Small intestine (tissue), 7 donors: ENCODE measurements at regions not wholly inside any gene's neighbourhood (a gene's known extent, or its start where the extent isn't known, plus 50 kb on each side); places are given as distances from the start of the nearest gene placed in this dataset.
"Not testable (repeated sequence)": the region's sequence is repeated elsewhere in the genome, so short reads cannot be mapped to it uniquely, and the experiment has no call there.

Experiments
- DNase-seq, 2 donors: peaks; one replicate each; pipeline versions ENCODE4 v3.0.0 to v3.0.0-alpha.2; 2013
- FAIRE-seq: peaks from 2 replicates; lab custom pipeline; 2012; peaks lifted over from hg19 to GRCh38; lab: Jason Lieb, UNC
- H3K27ac ChIP-seq, 3 donors: one replicate each; pipeline ENCODE4 v1.5.1; 2013; ENCODE audit warnings: low read length in 2 of 3, mild to moderate bottlenecking in 2 of 3, control low read depth in 1 of 3, inconsistent platforms in 1 of 3, low read depth in 1 of 3, moderate library complexity in 1 of 3
- H3K27me3 ChIP-seq, 3 donors: one replicate each; pipeline ENCODE4 v1.6.1; 2013; ENCODE audit warnings: low read length in 3 of 3, inconsistent platforms in 1 of 3; ENCODE audit not compliant: control insufficient read depth in 3 of 3, insufficient read depth in 3 of 3
- H3K36me3 ChIP-seq, 3 donors: one replicate each; pipeline ENCODE4 v1.6.1; 2013; ENCODE audit warnings: low read length in 3 of 3, inconsistent platforms in 1 of 3, low read depth in 1 of 3, mild to moderate bottlenecking in 1 of 3, moderate library complexity in 1 of 3; ENCODE audit not compliant: control insufficient read depth in 3 of 3, insufficient read depth in 2 of 3
- H3K4me1 ChIP-seq, 3 donors: one replicate each; pipeline ENCODE4 v1.6.1; 2013; ENCODE audit warnings: low read length in 2 of 3, inconsistent platforms in 1 of 3, low read depth in 1 of 3, mild to moderate bottlenecking in 1 of 3, moderate library complexity in 1 of 3; ENCODE audit not compliant: control insufficient read depth in 3 of 3, insufficient read depth in 2 of 3
- H3K4me3 ChIP-seq, 3 donors: one replicate each; pipeline ENCODE4 v1.5.1; 2013; ENCODE audit warnings: low read length in 3 of 3, control low read depth in 1 of 3, inconsistent platforms in 1 of 3, low read depth in 1 of 3, mild to moderate bottlenecking in 1 of 3, moderate library complexity in 1 of 3
- H3K9me3 ChIP-seq, 2 donors: one replicate each; pipeline ENCODE4 v1.6.1; 2013; ENCODE audit warnings: low read depth in 1 of 2, low read length in 1 of 2; ENCODE audit not compliant: control insufficient read depth in 2 of 2, insufficient read depth in 1 of 2
- WGBS, 3 donors: extraction: QIAGEN DNeasy Blood & Tissue Kit; methylation state at CpG; one replicate each; pipeline ENCODE4 v1.1.7; 2013; 5-methylcytosine and 5-hydroxymethylcytosine counted together
- donor health status: healthy with polysubstance abuse.
- donor health status: control.
- donor health status: control.
- donor health status: Bipolar disorder and iron deficiency.
- donor health status: healthy.

- H3K27me3 ChIP-seq: no peaks in the 10 kb centered on the region
- no peak overlapping the region for H3K27ac ChIP-seq
- 86 to 98% (median 93%) methylated on average over 1 of the region's 1 CpG for whole genome bisulfite sequencing, 3 donors
- H3K9me3 ChIP-seq: no peaks in the 10 kb centered on the region
- peaks cover 0 to 12% (median 0%) of the 10 kb centered on the region in 3 donors for H3K36me3 ChIP-seq
- no peaks in the 10 kb centered on the region for H3K4me1 ChIP-seq
- FAIRE-seq (no peak), DNase-seq (no peak)
- no peak overlapping the region for H3K4me3 ChIP-seq
Measured at GRCh38 chr6:144690133-144690532, 405.0 kb downstream of the UTRN start.

- Histone ChIP-seq H3K27me3 (no peaks in the 10 kb centered on the region), H3K4me3 (no peak overlapping the region), H3K9me3 (no peaks in the 10 kb centered on the region), H3K36me3 (peaks cover 0 to 12% (median 0%) of the 10 kb centered on the region in 3 donors), H3K27ac (no peak overlapping the region), H3K4me1 (no peaks in the 10 kb centered on the region)
- DNase-seq (no peak), FAIRE-seq (no peak)
- WGBS, 3 donors: 79 to 97% (median 91%) methylated on average over 4 of the region's 4 CpGs
Measured at GRCh38 chr6:144690666-144691065, 405.5 kb downstream of the UTRN start.

DNA sequence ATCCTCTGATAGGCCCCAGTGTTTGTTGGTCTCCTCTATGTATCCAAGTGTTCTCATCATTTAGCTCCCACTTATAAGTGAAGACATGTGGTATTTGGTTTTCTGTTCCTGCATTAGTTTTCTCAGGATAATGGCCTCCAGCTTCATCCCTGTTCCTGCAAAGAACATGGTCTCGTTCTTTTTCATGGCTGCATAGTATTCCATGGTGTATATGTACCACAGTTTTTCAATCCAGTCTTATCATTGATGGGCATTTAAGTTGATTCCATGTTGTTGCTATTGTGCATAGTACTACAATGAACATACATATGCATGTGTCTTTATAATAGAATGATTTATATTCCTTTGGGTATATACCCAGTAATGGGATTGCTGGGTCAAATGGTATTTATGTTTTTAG lies 406.9 kb downstream of the UTRN start:
- H3K4me1 ChIP-seq, H3K9me3 ChIP-seq, FAIRE-seq, H3K27ac ChIP-seq, H3K4me3 ChIP-seq, H3K27me3 ChIP-seq, DNase-seq: not testable (repeated sequence)
- 95 to 100% (median 96%) methylated on average over 1 of the region's 1 CpG for WGBS, 3 donors
- H3K36me3 ChIP-seq: peaks cover 0 to 12% (median 0%) of the 10 kb centered on the region in 3 donors

- Histone ChIP-seq H3K9me3 (no peaks in the 10 kb centered on the region), H3K27me3 (no peaks in the 10 kb centered on the region), H3K4me1 (no peaks in the 10 kb centered on the region), H3K36me3 (peaks cover 0 to 5% (median 0%) of the 10 kb centered on the region in 3 donors), H3K27ac (no peak overlapping the region), H3K4me3 (no peak overlapping the region)
- FAIRE-seq (no peak), DNase-seq (no peak)
- WGBS, 3 donors: 52 to 81% (median 70%) methylated on average over 3 of the region's 3 CpGs
Measured at GRCh38 chr6:144695858-144696533, 410.9 kb downstream of the UTRN start.

DNA sequence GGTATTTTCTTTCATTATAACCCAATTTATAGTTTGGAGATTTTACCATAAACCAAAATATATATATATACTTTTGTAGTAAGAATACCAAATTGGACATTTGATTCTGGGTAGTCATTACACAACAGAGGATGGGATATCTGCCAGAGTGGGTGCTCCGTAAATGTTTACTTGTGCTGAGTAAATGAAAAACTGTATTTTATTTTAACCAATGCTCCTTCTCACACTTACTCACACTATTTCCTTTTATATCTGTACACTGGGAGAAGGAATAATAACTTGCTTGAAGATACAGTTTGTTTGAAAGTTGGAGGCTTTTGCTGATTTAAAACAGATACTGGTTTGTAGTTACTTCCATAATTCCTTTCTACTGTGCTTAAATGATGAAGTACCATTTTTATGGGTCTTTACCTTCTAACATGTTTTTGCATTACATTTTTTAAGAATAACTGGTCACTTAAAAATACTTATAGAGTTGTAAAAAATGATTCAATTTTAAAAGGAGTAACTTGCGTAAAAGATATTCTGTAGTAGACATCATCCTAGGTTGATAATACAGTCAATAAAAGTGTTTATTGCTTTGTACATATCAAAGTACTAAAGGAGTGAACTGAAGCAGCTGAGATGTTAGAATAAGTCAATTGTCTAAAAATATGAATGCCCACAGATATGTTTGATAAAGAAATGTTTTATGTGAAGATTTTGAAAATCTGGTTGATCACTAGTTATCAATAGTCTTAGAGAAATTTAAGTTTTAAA lies 411.7 kb downstream of the UTRN start:
- H3K27ac ChIP-seq: no peak overlapping the region
- DNase-seq: peak; percentile 14 to 16
- H3K27me3 ChIP-seq: no peaks in the 10 kb centered on the region
- H3K4me3 ChIP-seq: no peak overlapping the region
- H3K36me3 ChIP-seq: peaks cover 0 to 2% (median 0%) of the 10 kb centered on the region in 3 donors
- no peaks in the 10 kb centered on the region for H3K9me3 ChIP-seq
- 26 to 59% (median 54%) methylated on average over 2 of the region's 2 CpGs for WGBS, 3 donors
- no peaks in the 10 kb centered on the region for H3K4me1 ChIP-seq
- FAIRE-seq: peak; percentile 68

GRCh38 chr6:144697369-144697760 lies 412.2 kb downstream of the UTRN start:
- DNase-seq (no peak), FAIRE-seq (no peak)
- WGBS, 3 donors: 16 to 47% (median 28%) methylated on average over 2 of the region's 2 CpGs
- Histone ChIP-seq H3K9me3 (no peaks in the 10 kb centered on the region), H3K4me1 (no peaks in the 10 kb centered on the region), H3K27me3 (no peaks in the 10 kb centered on the region), H3K36me3 (peaks cover 0 to 2% (median 0%) of the 10 kb centered on the region in 3 donors), H3K4me3 (no peak overlapping the region), H3K27ac (no peak overlapping the region)

DNA sequence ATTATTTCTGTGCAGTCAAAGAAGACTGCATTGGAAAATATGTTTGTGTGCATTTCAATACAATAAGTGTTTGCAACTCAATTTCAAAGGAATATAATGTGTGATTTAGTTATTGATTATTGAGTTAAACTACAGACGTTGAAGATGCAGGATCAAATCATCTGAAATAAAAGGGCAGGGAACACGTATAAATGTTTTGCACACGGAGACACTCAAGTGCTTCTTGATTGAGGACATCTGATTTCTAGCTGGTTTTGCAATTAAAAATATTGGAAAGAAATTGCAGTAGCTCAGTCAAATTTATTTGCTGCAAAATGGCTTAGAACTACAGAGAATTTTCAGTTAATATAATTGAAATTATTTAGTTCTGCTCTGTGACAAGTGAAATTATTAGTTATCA lies 412.7 kb downstream of the UTRN start:
- no peak for FAIRE-seq
- 22 to 57% (median 47%) methylated on average over 3 of the region's 3 CpGs for WGBS, 3 donors
- H3K4me3 ChIP-seq: no peak overlapping the region
- no peaks in the 10 kb centered on the region for H3K27me3 ChIP-seq
- H3K9me3 ChIP-seq: no peaks in the 10 kb centered on the region
- no peaks in the 10 kb centered on the region for H3K4me1 ChIP-seq
- peaks cover 0 to 2% (median 0%) of the 10 kb centered on the region in 3 donors for H3K36me3 ChIP-seq
- DNase-seq: no peak
- H3K27ac ChIP-seq: no peak overlapping the region

DNA sequence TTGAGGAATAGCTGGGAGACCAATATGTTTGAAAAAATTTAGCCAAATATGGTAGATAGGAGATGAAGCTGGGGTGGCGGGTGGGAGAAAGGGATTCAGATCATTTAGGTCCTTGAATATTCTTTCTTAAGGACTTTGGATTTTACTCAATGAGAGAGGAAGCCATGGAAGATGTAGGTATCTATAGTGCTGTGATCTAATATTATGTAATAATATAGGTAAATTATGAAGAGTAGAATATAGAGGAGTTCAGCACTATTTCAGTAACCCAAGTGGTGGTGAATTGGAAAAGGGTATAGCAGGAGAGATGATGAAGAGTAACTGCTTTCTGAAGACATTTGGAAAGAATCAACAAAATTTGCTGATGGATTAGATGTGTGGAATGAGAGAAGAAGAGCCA lies 417.6 kb downstream of the UTRN start:
- FAIRE-seq (no peak), DNase-seq (no peak)
- 99 to 100% (median 100%) methylated on average over 1 of the region's 1 CpG for WGBS, 3 donors

More for the DNA sequence above, 417.6 kb downstream of the UTRN start:
- Histone ChIP-seq H3K4me3 (no peak overlapping the region), H3K27me3 (no peaks in the 10 kb centered on the region), H3K9me3 (no peaks in the 10 kb centered on the region), H3K36me3 (peaks cover 0 to 2% (median 2%) of the 10 kb centered on the region in 3 donors), H3K4me1 (no peaks in the 10 kb centered on the region), H3K27ac (no peak overlapping the region)
